ENCODE measurements at regions not wholly inside any gene's neighbourhood (a gene's known extent, or its start where the extent isn't known, plus 50 kb on each side); places are given as distances from the start of the nearest gene placed in this dataset.

DNA sequence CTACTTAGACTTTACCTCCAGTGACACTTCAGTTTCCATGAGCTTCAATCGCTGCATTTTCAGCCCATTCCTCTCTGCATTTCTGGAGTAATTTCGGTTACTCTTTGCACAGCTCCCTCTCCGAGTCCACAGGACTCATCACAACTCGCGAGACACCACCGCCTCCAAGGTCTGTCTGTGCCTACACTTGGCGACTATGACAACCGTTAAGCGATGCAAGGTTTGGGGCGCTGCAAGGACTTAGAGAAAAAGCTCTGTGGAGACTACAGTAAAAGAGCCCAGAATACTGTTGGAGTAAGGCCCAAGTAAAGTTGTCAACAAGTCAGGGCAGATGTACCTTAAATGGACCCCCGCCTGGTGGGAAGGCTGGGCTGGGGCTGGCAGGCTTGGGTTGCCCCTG lies 95.7 kb upstream of the RPS6KA2 start:
- TF ChIP-seq KMT2B (CRISPR knock-in tag; IDR thresholded peaks at IDR 0.05) (no peak), ZBTB8A (CRISPR knock-in tag; IDR thresholded peaks at IDR 0.05; ENCODE audit: borderline replicate concordance, low read depth) (no peak), ZNF616 (CRISPR knock-in tag; IDR thresholded peaks at IDR 0.05; ENCODE audit: low read depth) (no peak), SIN3A (IDR thresholded peaks at IDR 0.05; ENCODE audit: borderline replicate concordance, low read depth, low read length) (no peak), TCF7 (IDR thresholded peaks at IDR 0.05; ENCODE audit: low read depth) (no peak), RBAK (CRISPR knock-in tag; IDR thresholded peaks at IDR 0.05) (no peak), IKZF1 (IDR thresholded peaks at IDR 0.05) (no peak), KDM5A (IDR thresholded peaks at IDR 0.05; ENCODE audit: borderline replicate concordance, low read length) (no peak), ELF3 (CRISPR knock-in tag; IDR thresholded peaks at IDR 0.05) (no peak), BHLHE40 (IDR thresholded peaks at IDR 0.05; ENCODE audit: low read length) (no peak)
- TF ChIP-seq, protein P1, sequence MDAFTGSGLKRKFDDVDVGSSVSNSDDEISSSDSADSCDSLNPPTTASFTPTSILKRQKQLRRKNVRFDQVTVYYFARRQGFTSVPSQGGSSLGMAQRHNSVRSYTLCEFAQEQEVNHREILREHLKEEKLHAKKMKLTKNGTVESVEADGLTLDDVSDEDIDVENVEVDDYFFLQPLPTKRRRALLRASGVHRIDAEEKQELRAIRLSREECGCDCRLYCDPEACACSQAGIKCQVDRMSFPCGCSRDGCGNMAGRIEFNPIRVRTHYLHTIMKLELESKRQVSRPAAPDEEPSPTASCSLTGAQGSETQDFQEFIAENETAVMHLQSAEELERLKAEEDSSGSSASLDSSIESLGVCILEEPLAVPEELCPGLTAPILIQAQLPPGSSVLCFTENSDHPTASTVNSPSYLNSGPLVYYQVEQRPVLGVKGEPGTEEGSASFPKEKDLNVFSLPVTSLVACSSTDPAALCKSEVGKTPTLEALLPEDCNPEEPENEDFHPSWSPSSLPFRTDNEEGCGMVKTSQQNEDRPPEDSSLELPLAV (CRISPR knock-in tag; conservative IDR thresholded peaks at IDR 0.05; ENCODE audit: low read depth): no peak
- TF ChIP-seq, protein P2, sequence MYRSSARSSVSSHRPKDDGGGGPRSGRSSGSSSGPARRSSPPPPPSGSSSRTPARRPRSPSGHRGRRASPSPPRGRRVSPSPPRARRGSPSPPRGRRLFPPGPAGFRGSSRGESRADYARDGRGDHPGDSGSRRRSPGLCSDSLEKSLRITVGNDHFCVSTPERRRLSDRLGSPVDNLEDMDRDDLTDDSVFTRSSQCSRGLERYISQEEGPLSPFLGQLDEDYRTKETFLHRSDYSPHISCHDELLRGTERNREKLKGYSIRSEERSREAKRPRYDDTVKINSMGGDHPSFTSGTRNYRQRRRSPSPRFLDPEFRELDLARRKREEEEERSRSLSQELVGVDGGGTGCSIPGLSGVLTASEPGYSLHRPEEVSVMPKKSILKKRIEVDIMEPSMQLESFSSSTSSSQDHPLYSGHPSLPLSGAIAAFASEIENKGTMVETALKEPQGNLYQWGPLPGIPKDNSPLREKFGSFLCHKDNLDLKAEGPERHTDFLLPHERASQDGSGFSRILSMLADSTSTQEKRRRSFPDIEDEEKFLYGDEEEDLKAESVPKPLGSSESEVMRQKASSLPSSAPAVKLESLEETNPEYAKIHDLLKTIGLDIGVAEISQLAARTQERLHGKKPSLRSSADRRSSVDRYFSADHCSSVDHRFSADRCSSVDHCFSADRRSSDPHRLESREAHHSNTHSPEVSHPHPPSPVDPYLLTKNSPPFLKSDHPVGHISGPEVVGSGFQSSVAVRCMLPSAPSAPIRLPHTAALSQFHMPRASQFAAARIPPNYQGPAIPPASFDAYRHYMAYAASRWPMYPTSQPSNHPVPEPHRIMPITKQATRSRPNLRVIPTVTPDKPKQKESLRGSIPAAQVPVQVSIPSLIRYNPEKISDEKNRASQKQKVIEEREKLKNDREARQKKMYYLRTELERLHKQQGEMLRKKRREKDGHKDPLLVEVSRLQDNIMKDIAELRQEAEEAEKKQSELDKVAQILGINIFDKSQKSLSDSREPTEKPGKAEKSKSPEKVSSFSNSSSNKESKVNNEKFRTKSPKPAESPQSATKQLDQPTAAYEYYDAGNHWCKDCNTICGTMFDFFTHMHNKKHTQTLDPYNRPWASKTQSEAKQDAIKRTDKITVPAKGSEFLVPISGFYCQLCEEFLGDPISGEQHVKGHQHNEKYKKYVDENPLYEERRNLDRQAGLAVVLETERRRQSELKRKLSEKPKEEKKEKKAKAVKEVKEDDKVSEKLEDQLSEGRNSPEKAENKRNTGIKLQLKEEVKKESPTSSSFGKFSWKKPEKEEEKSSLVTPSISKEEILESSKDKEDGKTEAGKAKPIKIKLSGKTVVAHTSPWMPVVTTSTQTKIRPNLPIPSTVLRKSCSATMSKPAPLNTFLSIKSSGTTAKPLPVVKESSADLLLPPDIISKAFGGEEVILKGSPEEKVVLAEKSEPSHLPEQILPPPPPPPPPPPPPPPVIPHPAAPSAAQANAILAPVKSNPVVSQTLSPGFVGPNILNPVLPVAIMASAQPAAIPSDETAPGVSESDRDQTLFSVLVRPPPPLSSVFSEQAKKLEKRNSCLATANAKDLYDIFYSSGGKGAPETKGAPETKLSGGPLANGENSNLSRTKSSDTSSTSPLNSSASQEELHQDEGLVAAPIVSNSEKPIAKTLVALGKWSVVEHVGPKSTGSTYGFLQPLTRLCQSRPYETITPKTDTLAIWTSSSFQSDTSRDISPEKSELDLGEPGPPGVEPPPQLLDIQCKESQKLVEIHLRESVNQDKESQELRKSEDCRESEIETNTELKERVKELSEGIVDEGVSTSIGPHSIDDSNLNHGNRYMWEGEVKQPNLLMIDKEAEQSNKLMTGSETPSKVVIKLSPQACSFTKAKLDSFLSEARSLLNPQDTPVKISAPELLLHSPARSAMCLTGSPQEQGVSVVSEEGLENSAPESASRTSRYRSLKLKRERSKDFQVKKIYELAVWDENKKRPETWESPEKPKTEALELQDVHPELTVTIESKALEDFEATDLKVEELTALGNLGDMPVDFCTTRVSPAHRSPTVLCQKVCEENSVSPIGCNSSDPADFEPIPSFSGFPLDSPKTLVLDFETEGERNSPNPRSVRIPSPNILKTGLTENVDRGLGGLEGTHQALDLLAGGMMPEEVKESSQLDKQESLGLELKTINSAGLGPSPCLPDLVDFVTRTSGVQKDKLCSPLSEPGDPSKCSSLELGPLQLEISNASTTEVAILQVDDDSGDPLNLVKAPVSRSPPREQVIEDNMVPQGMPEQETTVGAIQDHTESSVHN (CRISPR knock-in tag; IDR thresholded peaks at IDR 0.05): no peak
- TF ChIP-seq, protein P3, sequence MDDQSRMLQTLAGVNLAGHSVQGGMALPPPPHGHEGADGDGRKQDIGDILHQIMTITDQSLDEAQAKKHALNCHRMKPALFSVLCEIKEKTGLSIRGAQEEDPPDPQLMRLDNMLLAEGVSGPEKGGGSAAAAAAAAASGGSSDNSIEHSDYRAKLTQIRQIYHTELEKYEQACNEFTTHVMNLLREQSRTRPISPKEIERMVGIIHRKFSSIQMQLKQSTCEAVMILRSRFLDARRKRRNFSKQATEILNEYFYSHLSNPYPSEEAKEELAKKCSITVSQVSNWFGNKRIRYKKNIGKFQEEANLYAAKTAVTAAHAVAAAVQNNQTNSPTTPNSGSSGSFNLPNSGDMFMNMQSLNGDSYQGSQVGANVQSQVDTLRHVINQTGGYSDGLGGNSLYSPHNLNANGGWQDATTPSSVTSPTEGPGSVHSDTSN (CRISPR knock-in tag; IDR thresholded peaks at IDR 0.05; ENCODE audit: borderline replicate concordance): no peak

Measured in HepG2 (cell line).